Fibroblast of the aortic adventitia (primary cell): ENCODE measurements at regions not wholly inside any gene's neighbourhood (a gene's known extent, or its start where the extent isn't known, plus 50 kb on each side); places are given as distances from the start of the nearest gene placed in this dataset.
"Not testable (repeated sequence)": the region's sequence is repeated elsewhere in the genome, so short reads cannot be mapped to it uniquely, and the experiment has no call there.

Source experiments
- DNase-seq: peaks from one replicate; pipeline ENCODE4 v3.0.0-alpha.2; 2010; ENCODE audit warnings: low read depth
- H3K4me3 ChIP-seq: 2 replicates; pipeline ENCODE4 v1.5.1; 2011; ENCODE audit warnings: low read depth, mild to moderate bottlenecking, control low read depth, low read length, moderate library complexity
- CTCF ChIP-seq: IDR thresholded peaks from 2 replicates; pipeline ENCODE4 v1.5.1; 2011; ENCODE audit warnings: mild to moderate bottlenecking, low read length, control low read depth, inconsistent platforms; ENCODE audit not compliant: insufficient read depth

GRCh38 chr16:5188989-5189352 lies 91.4 kb upstream of the EEF2KMT start:
- no peak for DNase-seq
- no peak overlapping the region for H3K4me3 ChIP-seq
- TF ChIP-seq CTCF: no peak

- TF ChIP-seq CTCF: no peak
- DNase-seq: no peak
- no peak overlapping the region for H3K4me3 ChIP-seq
Observed at GRCh38 chr16:5188318-5188988, 90.9 kb upstream of the EEF2KMT start.

- DNase-seq: no peak
- H3K4me3 ChIP-seq: no peak overlapping the region
- TF ChIP-seq CTCF: no peak
Observed at GRCh38 chr16:5187402-5187952, 89.9 kb upstream of the EEF2KMT start.

- no peak for TF ChIP-seq CTCF
- H3K4me3 ChIP-seq: no peak overlapping the region
- DNase-seq: no peak
Observed at GRCh38 chr16:5186381-5186903, 88.8 kb upstream of the EEF2KMT start.

- DNase-seq: no peak
- no peak overlapping the region for H3K4me3 ChIP-seq
- no peak for TF ChIP-seq CTCF
Observed at GRCh38 chr16:5176505-5176904, 78.9 kb upstream of the EEF2KMT start.

GRCh38 chr16:5175266-5175665 lies 77.7 kb upstream of the EEF2KMT start:
- DNase-seq: no peak
- no peak overlapping the region for H3K4me3 ChIP-seq
- TF ChIP-seq CTCF: no peak

- TF ChIP-seq CTCF: no peak
- no peak for DNase-seq
- H3K4me3 ChIP-seq: no peak overlapping the region
Observed at GRCh38 chr16:5166486-5166885, 68.9 kb upstream of the EEF2KMT start.

- H3K4me3 ChIP-seq, DNase-seq: not testable (repeated sequence)
Observed at GRCh38 chr16:5165429-5165828, 67.8 kb upstream of the EEF2KMT start.

GRCh38 chr16:5162801-5163200 lies 65.2 kb upstream of the EEF2KMT start:
- not testable (repeated sequence) for DNase-seq

GRCh38 chr16:5161888-5162287 lies 64.3 kb upstream of the EEF2KMT start:
- H3K4me3 ChIP-seq, DNase-seq: not testable (repeated sequence)

More at GRCh38 chr16:5162801-5163200, 65.2 kb upstream of the EEF2KMT start:
- H3K4me3 ChIP-seq: not testable (repeated sequence)

- not testable (repeated sequence) for H3K4me3 ChIP-seq, DNase-seq
Observed at GRCh38 chr16:5160010-5160409, 62.4 kb upstream of the EEF2KMT start.
